GM06990 (cell line): ENCODE measurements at regions not wholly inside any gene's neighbourhood (a gene's known extent, or its start where the extent isn't known, plus 50 kb on each side); places are given as distances from the start of the nearest gene placed in this dataset.

Source experiments
- DNase-seq: peaks from one replicate; pipeline ENCODE4 v3.0.0-alpha.2; 2011; ENCODE audit not compliant: insufficient read length; ENCODE audit errors: extremely low read depth
- H3K27me3 ChIP-seq: replicated peaks from 2 replicates; pipeline ENCODE4 v1.6.0; 2011; ENCODE audit warnings: low read length; ENCODE audit not compliant: control insufficient read depth, insufficient read depth
- H3K36me3 ChIP-seq: 2 replicates; pipeline ENCODE4 v1.5.1; 2011; ENCODE audit warnings: low read length; ENCODE audit not compliant: control insufficient read depth, insufficient read depth
- H3K4me3 ChIP-seq: replicated peaks from 2 replicates; pipeline ENCODE4 v1.5.1; 2011; ENCODE audit warnings: low read depth, mild to moderate bottlenecking, control low read depth, low read length
- CTCF ChIP-seq: IDR thresholded peaks from 2 replicates; pipeline ENCODE4 v1.5.1; 2011; ENCODE audit warnings: low read length, control low read depth, mild to moderate bottlenecking, inconsistent platforms; ENCODE audit not compliant: insufficient read depth, poor library complexity, severe bottlenecking

- Histone ChIP-seq H3K36me3 (no peaks in the 10 kb centered on the region), H3K27me3 (no peaks in the 10 kb centered on the region), H3K4me3 (no peak overlapping the region)
- DNase-seq = no peak
- TF ChIP-seq CTCF = no peak
These were observed 183.8 kb upstream of the INTU start for GRCh38 chr4:127448986-127449385.

- H3K4me3 ChIP-seq = no peak overlapping the region
- H3K27me3 ChIP-seq = no peaks in the 10 kb centered on the region
- no peak for DNase-seq
- no peak for TF ChIP-seq CTCF
- no peaks in the 10 kb centered on the region for H3K36me3 ChIP-seq
These were observed 183.3 kb upstream of the INTU start for GRCh38 chr4:127449449-127449848.

- no peak for DNase-seq
- no peak for TF ChIP-seq CTCF
- Histone ChIP-seq H3K36me3 (no peaks in the 10 kb centered on the region), H3K27me3 (no peaks in the 10 kb centered on the region), H3K4me3 (no peak overlapping the region)
These were observed 182.5 kb upstream of the INTU start for GRCh38 chr4:127450276-127450675.

GRCh38 chr4:127463883-127464282 lies 168.9 kb upstream of the INTU start:
- H3K36me3 ChIP-seq = no peaks in the 10 kb centered on the region
- no peaks in the 10 kb centered on the region for H3K27me3 ChIP-seq
- no peak for DNase-seq
- no peak for TF ChIP-seq CTCF
- no peak overlapping the region for H3K4me3 ChIP-seq

- TF ChIP-seq CTCF = no peak
- Histone ChIP-seq H3K36me3 (no peaks in the 10 kb centered on the region), H3K4me3 (no peak overlapping the region), H3K27me3 (no peaks in the 10 kb centered on the region)
- DNase-seq = no peak
These were observed 163.2 kb upstream of the INTU start for GRCh38 chr4:127469542-127469941.
